HEK293 (cell line): ENCODE measurements at regions not wholly inside any gene's neighbourhood (a gene's known extent, or its start where the extent isn't known, plus 50 kb on each side); places are given as distances from the start of the nearest gene placed in this dataset.

Experiments used
- CTCF ChIA-PET: fragments of 350-600 bp; formaldehyde crosslinking; extraction: SDS; loops from one replicate; lab custom pipeline; 2021; ENCODE audit warnings: antibody characterized with exemption; lab: Yijun Ruan, JAX
- POLR2A ChIA-PET: fragments of 300-600 bp; formaldehyde crosslinking; extraction: SDS; loops from one replicate; lab custom pipeline; 2020; ENCODE audit warnings: antibody characterized with exemption, inconsistent platforms; lab: Yijun Ruan, JAX
- H3K27ac ChIP-seq: fragments of 200-500 bp; sonication (Bioruptor generic); 2 replicates; pipeline ENCODE4 v1.5.1; 2014; ENCODE audit warnings: low read depth, low read length, control low read depth, inconsistent platforms; ENCODE audit errors: extremely low read depth
- H3K36me3 ChIP-seq, 2 experiments: fragments of 200-500 bp in 1 of 2; sonication (Bioruptor generic) in 1 of 2; 1 replicate in 1 of 2; 2 replicates in 1 of 2; pipeline ENCODE4 v1.5.1; 2014 to 2017; ENCODE audit warnings: inconsistent platforms in 2 of 2, low read length in 2 of 2; ENCODE audit not compliant: control insufficient read depth in 2 of 2, insufficient read depth in 1 of 2
- H3K4me1 ChIP-seq: fragments of 200-500 bp; sonication (Bioruptor generic); 2 replicates; pipeline ENCODE4 v1.5.1; 2014; ENCODE audit warnings: mild to moderate bottlenecking, low read length, inconsistent platforms; ENCODE audit not compliant: control insufficient read depth, insufficient read depth
- H3K4me3 ChIP-seq: 2 replicates; pipeline ENCODE4 v1.5.1; 2011; ENCODE audit warnings: low read depth, mild to moderate bottlenecking, control low read depth, low read length, moderate library complexity
- H3K9me3 ChIP-seq: fragments of 200-500 bp; sonication (Bioruptor generic); 2 replicates; pipeline ENCODE4 v1.5.1; 2014; ENCODE audit warnings: low read depth, low read length, inconsistent platforms; ENCODE audit not compliant: control insufficient read depth, insufficient read depth
- BCL6B ChIP-seq: fragments of 450-650 bp; formaldehyde crosslinking; IDR thresholded peaks from 2 replicates; pipeline ENCODE4 v1.5.1; 2017; ENCODE audit warnings: missing biosample characterization, missing genetic modification characterization
- CTCF ChIP-seq: fragments of 450-650 bp; formaldehyde crosslinking; IDR thresholded peaks from 2 replicates; pipeline ENCODE4 v1.5.1; 2016; ENCODE audit warnings: missing biosample characterization, missing genetic modification characterization
- GFI1B ChIP-seq: fragments of 450-650 bp; formaldehyde crosslinking; IDR thresholded peaks from 2 replicates; pipeline ENCODE4 v1.5.1; 2016; ENCODE audit warnings: missing biosample characterization, missing genetic modification characterization
- KLF7 ChIP-seq: fragments of 450-650 bp; formaldehyde crosslinking; IDR thresholded peaks from 2 replicates; pipeline ENCODE4 v1.5.1; 2016; ENCODE audit warnings: missing biosample characterization, missing genetic modification characterization, borderline replicate concordance
- KLF9 ChIP-seq: fragments of 450-650 bp; formaldehyde crosslinking; IDR thresholded peaks from 2 replicates; pipeline ENCODE4 v1.5.1; 2016; ENCODE audit warnings: missing biosample characterization, missing genetic modification characterization, low read depth
- PATZ1 ChIP-seq: fragments of 450-650 bp; formaldehyde crosslinking; IDR thresholded peaks from 2 replicates; pipeline ENCODE4 v1.5.1; 2016; ENCODE audit warnings: missing biosample characterization, missing genetic modification characterization
- TCF7L2 ChIP-seq: IDR thresholded peaks from 2 replicates; pipeline ENCODE4 v1.6.1; 2011; ENCODE audit warnings: low read depth, mild to moderate bottlenecking, inconsistent platforms, low read length, moderate library complexity, borderline replicate concordance
- ZBTB17 ChIP-seq: fragments of 450-650 bp; formaldehyde crosslinking; IDR thresholded peaks from 2 replicates; pipeline ENCODE4 v1.5.1; 2016; ENCODE audit warnings: missing biosample characterization, missing genetic modification characterization
- ZBTB6 ChIP-seq: fragments of 450-650 bp; formaldehyde crosslinking; IDR thresholded peaks from 2 replicates; pipeline ENCODE4 v1.5.1; 2017; ENCODE audit warnings: missing biosample characterization, missing genetic modification characterization
- ZEB2 ChIP-seq: fragments of 450-650 bp; formaldehyde crosslinking; IDR thresholded peaks from 2 replicates; pipeline ENCODE4 v1.5.1; 2016; ENCODE audit warnings: missing biosample characterization, missing genetic modification characterization
- ZNF157 ChIP-seq: fragments of 450-650 bp; formaldehyde crosslinking; IDR thresholded peaks from 2 replicates; pipeline ENCODE4 v1.5.1; 2016; ENCODE audit warnings: missing biosample characterization, missing genetic modification characterization
- ZNF18 ChIP-seq: fragments of 450-650 bp; formaldehyde crosslinking; IDR thresholded peaks from 2 replicates; pipeline ENCODE4 v1.5.1; 2016; ENCODE audit warnings: missing biosample characterization, missing genetic modification characterization
- ZNF221 ChIP-seq: fragments of 450-650 bp; formaldehyde crosslinking; IDR thresholded peaks from 2 replicates; pipeline ENCODE4 v1.5.1; 2017; ENCODE audit warnings: missing biosample characterization, missing genetic modification characterization, borderline replicate concordance
- ZNF23 ChIP-seq: fragments of 450-650 bp; formaldehyde crosslinking; IDR thresholded peaks from 2 replicates; pipeline ENCODE4 v1.5.1; 2016; ENCODE audit warnings: missing biosample characterization, missing genetic modification characterization, borderline replicate concordance
- ZNF248 ChIP-seq: fragments of 450-650 bp; formaldehyde crosslinking; IDR thresholded peaks from 2 replicates; pipeline ENCODE4 v1.5.1; 2017; ENCODE audit warnings: missing biosample characterization, missing genetic modification characterization
- ZNF26 ChIP-seq: fragments of 450-650 bp; formaldehyde crosslinking; IDR thresholded peaks from 2 replicates; pipeline ENCODE4 v1.5.1; 2016; ENCODE audit warnings: missing biosample characterization, missing genetic modification characterization
- ZNF433 ChIP-seq: fragments of 450-650 bp; formaldehyde crosslinking; IDR thresholded peaks from 2 replicates; pipeline ENCODE4 v1.5.1; 2016; ENCODE audit warnings: missing biosample characterization, missing genetic modification characterization, low read depth
- ZNF501 ChIP-seq: fragments of 450-650 bp; formaldehyde crosslinking; IDR thresholded peaks from 2 replicates; pipeline ENCODE4 v1.5.1; 2016; ENCODE audit warnings: missing biosample characterization, missing genetic modification characterization
- ZNF580 ChIP-seq: fragments of 450-650 bp; formaldehyde crosslinking; IDR thresholded peaks from 2 replicates; pipeline ENCODE4 v1.5.1; 2016; ENCODE audit warnings: missing biosample characterization, missing genetic modification characterization
- ZNF610 ChIP-seq: fragments of 450-650 bp; formaldehyde crosslinking; IDR thresholded peaks from 2 replicates; pipeline ENCODE4 v1.5.1; 2016; ENCODE audit warnings: missing biosample characterization, missing genetic modification characterization, borderline replicate concordance
- ZNF654 ChIP-seq: fragments of 450-650 bp; formaldehyde crosslinking; IDR thresholded peaks from 2 replicates; pipeline ENCODE4 v1.5.1; 2016; ENCODE audit warnings: low read depth, missing biosample characterization, missing genetic modification characterization
- ZNF837 ChIP-seq: fragments of 450-650 bp; formaldehyde crosslinking; IDR thresholded peaks from 2 replicates; pipeline ENCODE4 v1.5.1; 2016; ENCODE audit warnings: missing biosample characterization, missing genetic modification characterization

- POLR2A ChIA-PET, result interaction anchor here (6.1 kb wide), 1 partner anchor 112 kb away, joined by 55 read pairs; the partner anchor contains the start of gene EIF4G2
- no peaks in the 10 kb centered on the region for H3K9me3 ChIP-seq
- no peak overlapping the region for H3K27ac ChIP-seq
- H3K4me1 ChIP-seq, result no peaks in the 10 kb centered on the region
- no peak overlapping the region for H3K4me3 ChIP-seq
- no peak for TF ChIP-seq PATZ1 (tag by site-specific recombination)
- no peak for TF ChIP-seq ZBTB17
- TF ChIP-seq ZNF654 (tag by site-specific recombination), result no peak
- TF ChIP-seq ZNF18 (tag by site-specific recombination), result no peak
- no peak for TF ChIP-seq CTCF (tag by site-specific recombination)
- no peak for TF ChIP-seq TCF7L2
- no peak for TF ChIP-seq ZNF501 (tag by site-specific recombination)
- TF ChIP-seq ZNF248 (tag by site-specific recombination), result no peak
- no peak for TF ChIP-seq ZNF26 (tag by site-specific recombination)
- no peak for TF ChIP-seq BCL6B (tag by site-specific recombination)
- TF ChIP-seq ZBTB6 (tag by site-specific recombination), result no peak
- TF ChIP-seq ZNF580 (tag by site-specific recombination), result no peak
- H3K36me3 ChIP-seq, result no peaks in the 10 kb centered on the region
- CTCF ChIA-PET, result interaction anchor here (0.6 to 1.5 kb wide), 3 partner anchors 100 to 1361 kb away, joined by 3 to 5 read pairs (median 4); no protein-coding TSS in a partner anchor
Observed at GRCh38 chr11:10920875-10921274, 63.0 kb upstream of the ZBED5 start.

GRCh38 chr11:10920205-10920604 lies 62.4 kb upstream of the ZBED5 start:
- H3K9me3 ChIP-seq, result no peaks in the 10 kb centered on the region
- H3K27ac ChIP-seq, result no peak overlapping the region
- POLR2A ChIA-PET, result interaction anchor here (0.7 to 1.1 kb wide), 2 partner anchors 62 to 122 kb away, joined by 3 read pairs; partner anchors contain the start of gene ZBED5
- CTCF ChIA-PET, result interaction anchor here (0.5 to 0.8 kb wide), 4 partner anchors 32 to 1361 kb away, joined by 3 to 4 read pairs (median 4); no protein-coding TSS in a partner anchor
- no peaks in the 10 kb centered on the region for H3K36me3 ChIP-seq
- H3K4me1 ChIP-seq, result no peaks in the 10 kb centered on the region
- no peak overlapping the region for H3K4me3 ChIP-seq
- TF ChIP-seq ZNF433 (tag by site-specific recombination), result no peak
- no peak for TF ChIP-seq ZEB2 (tag by site-specific recombination)
- TF ChIP-seq ZNF501 (tag by site-specific recombination), result no peak
- no peak for TF ChIP-seq ZBTB17
- no peak for TF ChIP-seq ZNF23 (tag by site-specific recombination)
- TF ChIP-seq ZNF837 (tag by site-specific recombination), result no peak
- no peak for TF ChIP-seq ZNF654 (tag by site-specific recombination)
- no peak for TF ChIP-seq ZNF580 (tag by site-specific recombination)
- TF ChIP-seq ZNF221 (tag by site-specific recombination), result no peak
- TF ChIP-seq GFI1B (tag by site-specific recombination), result no peak
- no peak for TF ChIP-seq KLF7 (tag by site-specific recombination)
- no peak for TF ChIP-seq KLF9
- no peak for TF ChIP-seq ZNF157
- no peak for TF ChIP-seq ZNF610 (tag by site-specific recombination)
